ENCODE measurements at regions not wholly inside any gene's neighbourhood (a gene's known extent, or its start where the extent isn't known, plus 50 kb on each side); places are given as distances from the start of the nearest gene placed in this dataset.

DNA sequence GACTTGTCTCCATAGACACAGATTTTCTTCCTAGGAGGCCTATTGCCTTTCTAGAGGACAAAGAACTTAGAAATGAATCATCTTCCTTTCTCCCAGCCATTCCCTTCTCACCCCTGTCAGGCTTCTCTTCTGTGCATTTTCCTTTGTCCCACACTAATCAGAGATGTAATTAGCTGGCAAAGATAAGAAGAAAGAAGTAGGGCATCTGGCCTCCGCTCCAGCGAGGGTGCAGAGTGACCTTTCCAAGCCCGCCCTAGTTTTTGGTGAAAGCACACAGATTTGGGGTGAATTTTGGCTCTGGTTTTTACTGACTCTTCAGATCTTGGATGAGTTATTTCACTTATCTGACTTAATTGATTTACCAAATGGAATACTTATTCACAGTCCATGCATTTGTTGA, 626.5 kb downstream of the ZEB2 start:
- no peak for DNase-seq (ENCODE audit: extremely low read depth in 1 of 2, low read depth in 1 of 2)

DNA sequence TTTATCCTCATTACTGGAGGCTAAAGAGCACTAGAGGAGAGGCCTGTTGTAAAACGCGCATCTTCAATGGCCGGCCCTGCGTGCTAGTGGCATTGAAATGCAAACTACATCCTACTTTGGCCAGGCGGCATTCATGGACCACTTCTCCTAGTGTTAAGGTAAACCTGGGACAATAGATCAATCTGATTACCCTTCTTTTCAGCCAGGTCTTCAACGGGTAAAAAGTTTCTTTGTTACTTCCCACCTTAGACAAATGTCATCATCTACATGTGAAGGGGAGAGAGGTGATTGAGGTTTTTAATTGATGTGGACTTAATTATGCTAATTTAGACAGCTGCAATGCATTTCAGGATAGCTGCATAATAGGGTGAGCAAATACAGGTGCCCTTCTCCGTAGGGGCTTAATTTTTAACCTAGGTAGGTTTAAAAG, 628.0 kb downstream of the ZEB2 start:
- no peak for DNase-seq (ENCODE audit: extremely low read depth in 1 of 2, low read depth in 1 of 2)

DNA sequence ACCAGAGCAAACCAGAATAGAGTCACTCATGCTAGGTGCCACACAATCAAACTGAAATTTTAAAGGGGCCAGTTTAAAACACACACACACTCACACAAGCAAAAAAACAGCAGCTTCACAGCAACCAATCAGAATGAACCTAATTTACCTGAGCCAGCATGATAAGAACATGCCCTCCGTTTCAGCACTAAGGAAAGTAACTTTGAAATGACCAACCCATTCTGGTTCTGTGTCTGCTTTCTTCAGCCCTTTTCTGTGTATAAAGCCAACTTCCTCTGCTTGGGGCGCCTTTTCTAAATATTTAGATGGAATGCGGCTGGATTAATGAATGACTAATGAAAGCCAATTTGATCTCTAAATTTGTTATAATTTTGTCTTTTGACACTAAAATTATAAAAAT, 629.1 kb downstream of the ZEB2 start:
- no peak for DNase-seq (ENCODE audit: extremely low read depth in 1 of 2, low read depth in 1 of 2)

DNA sequence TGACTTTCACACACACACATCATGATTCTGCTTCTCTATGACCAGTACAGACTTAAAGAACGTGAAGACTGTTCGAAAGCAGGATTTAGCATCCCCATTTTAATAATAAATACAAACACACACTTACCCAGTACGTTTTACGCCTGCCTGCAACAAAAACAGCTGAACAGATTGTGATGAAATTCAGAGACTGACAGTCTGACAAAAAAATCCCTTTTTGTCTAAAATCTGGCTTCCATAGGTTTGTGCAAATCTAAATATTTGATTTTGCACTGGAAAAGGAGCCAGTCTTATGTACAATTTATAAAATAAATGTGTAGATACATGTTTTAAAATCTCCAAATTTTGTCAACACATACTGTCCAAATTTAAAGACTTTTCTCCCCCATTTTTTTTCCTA, 630.7 kb downstream of the ZEB2 start:
- no peak for DNase-seq (ENCODE audit: extremely low read depth in 1 of 2, low read depth in 1 of 2)

DNA sequence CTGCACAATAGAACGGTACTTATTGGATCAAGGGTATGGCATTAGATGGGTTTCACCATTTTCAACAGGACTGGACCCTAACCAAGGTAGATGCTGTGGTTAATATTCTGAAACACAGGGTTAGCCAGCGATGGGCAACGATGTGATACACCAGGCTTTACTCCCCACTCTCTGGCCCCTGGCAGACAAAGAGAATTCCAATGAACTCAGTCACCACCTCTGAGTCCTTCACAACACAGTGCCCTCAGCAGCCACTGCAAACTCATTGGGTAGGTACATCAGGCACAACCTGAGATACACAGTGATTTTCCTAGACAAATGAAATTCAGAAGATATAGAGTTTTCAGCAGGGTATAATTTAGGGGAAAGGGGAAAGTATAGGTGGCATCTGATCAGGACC, 634.5 kb downstream of the ZEB2 start:
- DNase-seq (ENCODE audit: extremely low read depth in 1 of 2, low read depth in 1 of 2): no peak

DNA sequence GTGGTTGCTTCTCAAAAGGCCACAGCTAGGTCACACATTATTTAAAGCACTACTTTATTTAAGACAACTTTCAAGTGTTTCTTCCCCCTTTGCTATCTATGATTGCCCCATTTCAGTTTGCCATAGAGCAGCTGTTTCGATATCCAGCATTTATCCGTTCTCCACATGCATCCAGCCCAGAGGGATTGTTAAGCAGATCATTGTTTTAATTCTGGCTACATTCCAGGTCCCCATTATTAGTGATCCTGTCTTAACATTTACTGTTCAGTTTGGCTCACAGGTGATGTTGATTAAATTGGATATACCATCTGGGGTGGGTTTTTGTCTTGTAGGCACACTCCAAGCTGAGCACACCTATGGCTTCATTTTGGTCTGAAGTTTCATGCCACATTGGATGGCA, 638.7 kb downstream of the ZEB2 start:
- DNase-seq (ENCODE audit: extremely low read depth in 1 of 2, low read depth in 1 of 2): no peak

DNA sequence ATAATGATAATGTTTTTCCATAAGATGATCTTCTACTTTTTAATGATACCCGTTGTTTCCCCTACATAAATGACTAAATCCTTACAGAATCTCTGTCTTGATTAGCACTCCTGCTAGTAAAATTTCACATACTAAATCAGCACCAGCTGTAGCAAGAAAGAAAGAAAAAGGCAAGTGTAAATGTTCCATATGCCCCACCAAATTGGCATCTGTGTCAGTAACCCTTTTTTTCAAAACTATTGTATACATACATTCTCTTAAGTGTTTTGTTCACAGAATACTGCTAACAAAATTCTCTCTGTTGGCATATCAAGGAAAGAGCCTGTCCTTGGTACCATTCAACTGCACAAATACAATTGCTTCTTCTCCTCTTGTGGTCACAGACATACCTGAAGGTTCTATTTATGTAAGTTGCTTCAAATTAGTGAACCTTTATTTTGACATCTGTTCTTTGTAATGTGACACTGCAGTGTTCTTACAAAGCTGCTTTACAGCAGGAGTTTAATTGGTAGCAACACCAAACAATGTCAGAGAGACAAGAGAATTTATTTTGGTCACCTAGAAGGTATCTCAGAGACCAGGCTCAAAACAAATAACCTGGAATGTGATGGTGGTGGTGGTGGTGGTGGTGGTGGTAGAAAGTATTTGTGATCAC, 641.9 kb downstream of the ZEB2 start:
- no peak for DNase-seq (ENCODE audit: extremely low read depth in 1 of 2, low read depth in 1 of 2)

DNA sequence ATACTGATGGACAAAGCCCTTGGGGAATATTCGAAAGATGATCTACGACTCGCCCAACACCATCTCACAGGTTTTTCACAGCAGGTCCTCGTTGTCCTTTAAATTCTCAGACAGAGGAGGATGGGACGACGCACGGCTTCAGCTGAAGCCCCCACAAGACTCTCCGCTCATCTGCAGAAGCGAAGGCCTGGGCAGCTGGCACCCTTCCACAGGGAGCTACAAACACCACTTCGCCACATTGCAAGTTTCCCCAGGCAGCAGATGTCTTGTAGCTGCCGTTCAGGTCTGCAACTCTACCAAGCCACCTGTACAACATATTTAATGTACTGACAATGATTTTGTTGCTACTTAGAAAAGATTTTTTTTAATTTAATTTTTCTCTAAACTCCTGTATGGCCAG, 642.9 kb downstream of the ZEB2 start:
- DNase-seq (ENCODE audit: extremely low read depth in 1 of 2, low read depth in 1 of 2): no peak

DNA sequence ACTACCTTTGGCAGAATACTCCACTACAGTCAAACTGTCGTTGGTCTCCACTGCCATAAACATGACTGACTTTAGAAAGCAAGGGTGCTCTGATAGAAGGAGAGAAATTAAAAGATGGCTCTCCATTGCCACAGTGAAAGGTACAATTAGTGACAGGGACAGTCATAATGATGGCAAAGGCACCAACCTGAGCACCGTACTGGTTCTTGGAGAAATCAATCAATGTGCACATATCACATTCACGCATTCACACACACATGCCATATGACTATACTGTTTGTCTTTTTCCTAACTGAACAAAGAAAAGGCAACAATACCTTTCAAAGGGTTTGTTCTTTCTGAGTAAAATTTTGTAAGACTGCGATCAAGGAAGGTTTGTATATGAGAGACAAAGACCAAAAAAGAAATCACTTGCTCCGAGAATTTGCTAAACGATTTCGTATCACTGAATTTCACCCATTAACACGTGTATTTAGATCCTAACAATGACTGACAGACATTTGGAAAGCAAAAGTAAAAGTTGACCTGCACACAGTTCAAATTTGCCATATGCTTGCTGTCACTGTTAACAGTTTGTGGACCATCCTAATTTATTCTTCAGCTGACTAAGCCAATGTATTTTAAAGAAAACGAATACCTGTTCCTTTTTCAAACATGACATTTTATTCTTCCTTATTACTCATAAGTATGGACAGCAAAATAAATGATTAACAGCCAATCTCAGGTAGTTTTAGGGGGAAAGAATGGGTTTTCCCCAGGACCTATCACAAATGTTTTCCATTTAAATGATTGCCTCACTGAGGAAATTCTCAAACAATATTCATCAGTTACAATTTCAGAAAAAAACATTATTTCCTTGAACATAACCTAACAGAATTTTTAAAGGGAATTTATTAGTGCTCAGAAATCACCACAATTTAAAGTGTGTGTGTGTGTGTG, 644.4 kb downstream of the ZEB2 start:
- DNase-seq (ENCODE audit: extremely low read depth in 1 of 2, low read depth in 1 of 2): no peak

DNA sequence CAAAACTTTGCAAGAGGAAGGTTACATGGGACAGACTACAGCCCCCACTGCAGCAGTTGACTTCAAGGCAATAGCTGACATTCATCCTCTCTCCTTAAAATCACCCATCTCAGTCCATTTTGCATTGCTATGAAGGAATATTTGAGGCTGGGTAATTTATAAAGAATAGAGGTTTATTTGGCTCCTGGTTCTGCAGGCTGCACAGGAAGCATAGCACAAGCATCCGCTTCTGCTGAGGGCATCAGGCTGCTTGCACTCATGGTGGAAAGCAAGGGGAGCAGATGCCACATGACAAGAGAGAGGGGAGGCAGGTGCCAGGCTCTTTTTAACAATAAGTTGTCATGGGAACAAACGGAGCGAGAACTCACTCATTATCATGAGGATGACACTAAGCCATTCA, 646.0 kb downstream of the ZEB2 start:
- no peak for DNase-seq (ENCODE audit: extremely low read depth in 1 of 2, low read depth in 1 of 2)

DNA sequence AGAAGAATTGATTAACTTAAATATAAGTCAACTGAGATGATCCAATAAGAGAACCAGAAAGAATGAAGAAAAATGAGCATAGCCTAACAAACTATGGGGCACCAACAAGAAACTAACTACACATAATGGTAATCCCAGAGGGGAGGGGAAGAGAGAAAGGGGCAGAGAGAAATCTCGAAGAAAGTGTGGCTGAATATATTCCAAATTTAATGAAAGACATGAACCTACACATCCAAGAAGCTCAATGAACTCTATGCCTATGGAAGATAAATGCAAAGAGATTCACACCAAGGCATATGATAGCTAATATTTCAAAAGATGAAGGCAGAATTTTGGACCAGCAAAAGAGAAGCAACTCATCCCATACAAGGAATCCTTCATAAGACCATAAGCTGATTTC, 649.2 kb downstream of the ZEB2 start:
- DNase-seq (ENCODE audit: extremely low read depth in 1 of 2, low read depth in 1 of 2): no peak

DNA sequence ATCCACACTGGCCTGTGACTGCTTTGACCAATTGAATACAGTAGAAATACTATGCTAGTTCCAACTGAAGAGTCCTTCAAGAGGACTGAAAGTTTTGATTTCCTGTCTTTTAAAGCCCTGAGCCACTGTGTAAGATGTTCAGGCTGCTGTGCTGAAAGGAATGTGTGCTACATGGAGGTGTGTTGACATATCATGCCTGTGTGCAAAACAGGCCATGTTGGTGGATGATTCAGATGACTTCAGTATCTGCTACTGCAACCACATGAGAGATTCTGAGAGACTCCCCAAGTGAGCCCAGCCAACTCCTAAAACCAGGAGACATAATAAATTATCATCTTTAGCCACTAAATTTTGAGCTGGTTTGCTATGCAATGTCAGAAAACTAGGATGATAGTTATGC, 662.9 kb downstream of the ZEB2 start:
- no peak for DNase-seq (ENCODE audit: extremely low read depth in 1 of 2, low read depth in 1 of 2)

DNA sequence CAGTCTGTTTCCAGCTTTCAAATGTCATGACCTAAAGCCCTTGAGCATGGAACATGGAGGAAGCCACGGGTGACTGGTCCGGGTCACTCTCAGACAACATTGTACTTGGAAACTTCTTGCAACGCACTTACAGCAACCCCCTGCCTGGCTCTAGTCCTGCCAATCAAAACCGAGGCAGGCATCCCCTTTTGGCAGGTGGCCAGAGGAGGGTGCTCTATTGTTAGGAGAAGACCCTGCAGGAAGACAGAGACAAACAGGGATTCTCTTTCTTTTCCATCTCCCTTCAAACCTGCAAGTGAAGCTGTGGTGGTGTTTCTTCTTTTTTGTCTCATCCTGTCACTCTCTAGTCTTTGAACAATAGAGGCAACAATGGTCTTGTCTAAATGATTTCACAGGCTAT, 667.2 kb downstream of the ZEB2 start:
- DNase-seq (ENCODE audit: extremely low read depth in 1 of 2, low read depth in 1 of 2): no peak

DNA sequence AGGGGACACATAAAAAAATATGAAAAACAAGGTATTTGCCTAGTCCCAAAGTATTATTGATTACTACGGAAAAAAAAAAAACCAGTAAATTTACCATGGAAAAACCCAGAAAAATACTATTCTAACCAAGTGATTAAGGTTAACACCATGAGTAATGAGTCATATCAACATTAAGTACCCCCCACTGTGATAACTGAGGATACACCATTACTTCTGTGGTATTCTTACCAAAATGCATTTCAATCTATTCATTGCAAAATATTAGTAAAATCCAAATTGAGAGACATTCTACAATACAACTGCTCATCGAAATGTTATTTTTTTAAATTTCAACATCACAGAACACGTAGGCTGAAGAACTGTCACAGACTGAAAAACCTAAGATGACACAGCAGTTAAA, 669.8 kb downstream of the ZEB2 start:
- DNase-seq (ENCODE audit: extremely low read depth in 1 of 2, low read depth in 1 of 2): no peak

DNA sequence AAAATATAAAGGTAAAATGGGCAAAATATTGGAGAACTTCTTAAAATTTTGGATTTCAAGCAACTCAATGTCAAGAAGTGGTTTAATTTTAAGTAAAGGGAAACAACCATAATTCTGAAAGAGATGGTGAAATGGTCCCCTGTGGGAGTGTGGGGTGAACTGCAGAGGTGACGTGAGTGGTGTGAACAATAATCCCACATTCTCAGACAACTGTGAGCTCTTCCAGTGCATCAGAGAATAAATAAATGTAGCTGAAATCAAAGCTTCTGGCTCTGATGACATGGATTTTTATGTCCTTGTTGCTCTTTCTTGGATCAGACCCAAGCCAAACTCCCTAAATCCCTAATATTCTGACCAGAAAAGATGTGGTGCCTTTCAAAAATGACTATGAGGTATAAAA, 672.7 kb downstream of the ZEB2 start:
- no peak for DNase-seq (ENCODE audit: extremely low read depth in 1 of 2, low read depth in 1 of 2)

DNA sequence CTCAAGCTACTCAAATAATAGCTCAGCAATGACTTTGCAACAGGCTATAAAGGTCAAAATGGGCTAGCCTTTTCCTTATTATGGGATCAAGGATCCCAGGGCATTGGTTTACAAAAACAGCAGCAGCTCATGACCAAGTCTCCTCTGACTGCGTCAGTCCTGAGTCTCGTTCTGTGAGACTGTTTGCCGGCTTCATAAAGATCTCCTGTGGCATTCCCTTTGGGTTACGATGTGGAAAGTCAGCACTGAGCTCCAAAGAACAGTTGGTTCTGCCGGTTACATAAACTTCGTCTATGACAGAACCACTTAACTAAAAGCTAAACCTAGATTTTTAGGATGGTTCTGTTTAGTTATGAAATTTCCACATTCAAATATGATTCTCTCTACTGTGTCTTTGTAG, 674.9 kb downstream of the ZEB2 start:
- DNase-seq (ENCODE audit: extremely low read depth in 1 of 2, low read depth in 1 of 2): no peak

DNA sequence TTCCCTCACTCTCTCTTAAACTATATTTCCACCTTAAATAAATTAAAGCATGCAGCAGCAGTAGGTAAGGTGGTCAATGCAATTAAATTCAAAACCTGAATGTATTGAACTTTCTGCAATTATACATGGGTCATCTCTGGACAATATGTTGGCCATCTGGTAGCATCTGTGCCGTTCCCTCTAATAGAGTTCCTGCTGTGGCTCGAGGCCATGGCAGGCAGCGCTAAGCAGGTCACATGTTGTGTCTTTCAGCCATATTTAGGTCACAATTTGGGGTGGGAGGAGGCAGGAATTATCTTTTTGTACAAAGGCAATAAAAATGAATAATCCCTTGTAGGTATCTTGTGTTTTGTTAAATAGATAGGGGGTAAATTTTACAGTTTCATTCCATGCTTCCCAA, 676.2 kb downstream of the ZEB2 start:
- no peak for DNase-seq (ENCODE audit: extremely low read depth in 1 of 2, low read depth in 1 of 2)

DNA sequence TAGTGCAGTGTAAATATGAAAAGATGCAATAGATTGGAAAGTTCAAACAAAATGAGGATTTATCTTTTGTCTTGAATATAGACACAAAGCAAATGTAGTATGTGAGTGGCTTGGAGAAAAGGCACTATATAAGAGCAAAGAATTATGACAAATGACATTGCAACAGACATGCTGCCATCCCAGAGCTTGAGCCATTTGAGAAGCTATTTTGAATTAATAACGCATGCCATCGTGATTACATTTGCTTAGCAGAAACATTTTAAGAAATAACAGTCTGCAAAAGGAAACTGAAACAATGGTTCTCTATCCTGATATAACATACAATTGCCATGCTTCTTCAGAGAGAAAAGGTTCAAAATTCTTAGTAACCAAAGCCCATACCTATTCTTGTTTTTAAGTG, 677.1 kb downstream of the ZEB2 start:
- no peak for DNase-seq (ENCODE audit: extremely low read depth in 1 of 2, low read depth in 1 of 2)

DNA sequence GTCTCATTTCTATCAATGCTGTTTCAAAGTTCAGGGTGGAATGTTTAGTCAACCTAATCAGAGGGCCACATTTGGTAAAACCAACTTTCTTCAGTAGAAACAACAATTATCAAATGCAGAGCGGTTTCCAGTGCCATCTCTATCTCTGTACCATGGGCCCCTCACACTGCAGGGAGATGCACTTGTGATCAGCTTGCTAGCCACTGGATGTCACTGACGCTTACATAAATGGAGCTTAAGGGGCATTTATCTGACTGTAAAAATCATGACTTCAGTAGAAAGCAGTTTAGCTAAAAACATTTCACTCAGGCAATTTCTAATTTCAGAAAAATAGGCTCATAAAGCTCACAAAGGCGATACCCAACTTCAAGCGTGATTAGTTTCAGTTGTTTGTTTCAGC, 678.0 kb downstream of the ZEB2 start:
- DNase-seq (ENCODE audit: extremely low read depth in 1 of 2, low read depth in 1 of 2): no peak

DNA sequence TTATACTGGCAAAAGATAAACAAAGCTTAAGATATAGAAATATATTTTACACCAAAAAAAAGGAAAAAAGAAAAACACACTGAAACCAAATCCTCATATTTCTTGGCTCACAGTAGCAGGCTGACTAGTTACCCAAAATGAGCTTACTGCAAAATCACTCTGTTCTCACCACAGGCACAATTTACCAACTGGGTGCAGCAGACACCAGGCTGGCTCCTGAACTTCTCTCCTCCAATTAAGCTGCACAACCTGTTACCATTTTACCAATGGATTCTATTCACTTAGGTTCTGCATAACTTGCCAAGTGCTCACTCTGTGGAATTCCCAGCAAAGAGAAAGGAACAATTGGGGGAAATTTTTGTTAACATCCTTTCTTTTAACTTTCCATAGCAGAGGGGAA, 679.3 kb downstream of the ZEB2 start:
- DNase-seq (ENCODE audit: extremely low read depth in 1 of 2, low read depth in 1 of 2): no peak

DNA sequence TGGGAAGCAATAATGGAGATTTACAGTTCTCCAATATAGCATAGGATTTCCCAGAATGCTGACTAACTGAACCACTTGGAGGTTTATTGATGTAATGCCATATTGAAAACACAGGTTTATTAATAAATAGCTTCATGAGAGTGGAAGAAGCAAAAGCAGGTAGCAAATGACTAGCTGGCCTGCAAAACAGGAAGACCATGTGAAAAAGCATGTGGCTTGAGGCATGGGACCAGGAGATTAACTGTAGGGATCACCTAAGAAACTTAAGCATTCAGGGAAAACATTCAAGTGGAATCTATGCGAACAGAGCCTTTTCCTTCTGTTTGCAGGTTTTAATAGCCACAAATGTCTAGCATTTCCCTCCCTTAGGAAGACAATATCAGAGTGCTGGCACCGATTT, 679.7 kb downstream of the ZEB2 start:
- DNase-seq (ENCODE audit: extremely low read depth in 1 of 2, low read depth in 1 of 2): no peak

DNA sequence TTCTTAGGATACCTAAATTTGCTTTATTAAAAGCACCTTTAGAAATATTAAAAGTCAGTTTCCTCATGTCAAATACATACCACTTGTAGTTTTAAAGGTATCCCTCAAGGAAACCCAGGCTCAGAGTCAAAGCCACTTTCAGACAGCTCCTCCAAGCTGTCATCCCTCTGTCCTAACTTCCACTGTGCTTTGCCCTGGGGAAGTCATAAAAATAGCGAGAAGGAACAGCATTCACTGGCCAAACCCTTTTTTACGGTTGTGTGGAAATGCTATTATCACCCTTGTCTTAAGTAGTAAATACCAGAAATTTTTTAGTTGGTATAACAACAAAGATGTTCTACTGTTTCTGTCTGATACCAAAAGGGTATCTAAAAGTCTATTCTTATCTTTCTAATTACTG, 680.5 kb downstream of the ZEB2 start:
- DNase-seq (ENCODE audit: extremely low read depth in 1 of 2, low read depth in 1 of 2): no peak
